ENCODE measurements at regions not wholly inside any gene's neighbourhood (a gene's known extent, or its start where the extent isn't known, plus 50 kb on each side); places are given as distances from the start of the nearest gene placed in this dataset.
"Not testable (repeated sequence)": the region's sequence is repeated elsewhere in the genome, so short reads cannot be mapped to it uniquely, and the experiment has no call there.

DNA sequence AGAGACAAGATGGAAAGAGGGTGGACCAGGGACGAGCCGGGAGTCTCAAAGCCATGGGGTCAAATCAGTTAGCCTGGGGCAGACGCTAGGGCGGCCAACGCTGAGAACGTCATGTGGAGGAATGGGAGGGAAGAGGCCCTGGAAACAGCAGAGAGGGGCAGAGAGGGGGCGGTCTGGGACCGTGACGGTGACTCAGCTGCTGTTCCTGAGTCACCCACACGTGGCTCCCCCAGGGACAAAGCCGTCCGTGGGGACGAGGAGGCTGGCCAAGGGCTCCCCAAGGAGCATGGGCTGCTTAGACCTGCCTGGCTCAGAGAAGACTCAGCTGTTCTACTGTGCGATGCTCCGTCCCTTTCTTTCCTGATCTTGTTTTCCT, 108.4 kb upstream of the LRPAP1 start:
- no peak for DNase-seq (ENCODE audit: low spot score)
- intact Hi-C loops (cut with DNase I): no loop called here

DNA sequence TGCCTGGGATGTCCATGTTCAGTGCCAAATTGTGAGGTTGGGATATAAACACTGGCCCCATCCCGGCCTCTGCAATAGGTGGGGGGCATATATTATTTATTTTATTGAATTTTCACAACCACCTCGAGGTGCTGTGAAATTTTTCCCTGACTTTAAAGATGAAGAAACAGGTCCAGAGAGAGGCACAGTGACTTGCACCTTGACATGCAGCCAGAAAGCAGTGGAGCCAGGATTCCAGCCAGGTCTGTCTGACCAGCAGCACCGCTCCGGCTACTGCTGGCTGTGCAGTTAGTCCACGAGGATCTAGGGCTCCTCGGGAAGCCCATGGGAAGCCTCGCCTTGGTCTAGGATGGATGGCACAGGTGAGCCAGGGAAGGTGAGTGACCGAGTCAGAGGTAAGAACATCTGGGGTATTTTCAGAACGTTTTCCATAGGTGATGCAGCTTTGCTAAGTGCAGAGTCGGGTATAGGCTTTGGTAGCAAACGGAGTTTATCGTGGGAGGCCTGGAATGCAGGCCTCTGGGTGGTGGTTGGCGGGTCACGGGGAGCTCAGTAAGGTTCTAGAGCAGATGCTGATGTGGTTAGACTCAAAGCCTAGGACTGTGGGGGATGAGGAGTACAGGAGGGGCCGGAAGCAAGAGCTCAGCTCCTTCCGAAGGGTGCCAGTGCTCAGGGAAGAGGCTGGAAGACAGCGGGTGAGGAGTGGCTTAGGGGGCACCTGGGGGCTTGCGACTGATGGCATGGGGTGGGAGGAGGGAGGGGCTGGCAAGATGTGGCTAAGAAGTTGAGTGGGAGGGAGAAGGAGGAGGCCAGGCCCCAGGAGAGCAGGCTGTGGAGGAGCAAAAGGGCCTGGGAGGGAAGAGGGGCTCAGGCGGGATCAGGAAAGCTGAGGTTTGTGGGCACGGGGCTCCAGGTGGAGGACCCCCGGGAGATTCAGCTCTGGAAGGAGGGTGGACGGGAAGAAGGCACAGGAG, 107.7 kb upstream of the LRPAP1 start:
- DNase-seq (ENCODE audit: low spot score): no peak

DNA sequence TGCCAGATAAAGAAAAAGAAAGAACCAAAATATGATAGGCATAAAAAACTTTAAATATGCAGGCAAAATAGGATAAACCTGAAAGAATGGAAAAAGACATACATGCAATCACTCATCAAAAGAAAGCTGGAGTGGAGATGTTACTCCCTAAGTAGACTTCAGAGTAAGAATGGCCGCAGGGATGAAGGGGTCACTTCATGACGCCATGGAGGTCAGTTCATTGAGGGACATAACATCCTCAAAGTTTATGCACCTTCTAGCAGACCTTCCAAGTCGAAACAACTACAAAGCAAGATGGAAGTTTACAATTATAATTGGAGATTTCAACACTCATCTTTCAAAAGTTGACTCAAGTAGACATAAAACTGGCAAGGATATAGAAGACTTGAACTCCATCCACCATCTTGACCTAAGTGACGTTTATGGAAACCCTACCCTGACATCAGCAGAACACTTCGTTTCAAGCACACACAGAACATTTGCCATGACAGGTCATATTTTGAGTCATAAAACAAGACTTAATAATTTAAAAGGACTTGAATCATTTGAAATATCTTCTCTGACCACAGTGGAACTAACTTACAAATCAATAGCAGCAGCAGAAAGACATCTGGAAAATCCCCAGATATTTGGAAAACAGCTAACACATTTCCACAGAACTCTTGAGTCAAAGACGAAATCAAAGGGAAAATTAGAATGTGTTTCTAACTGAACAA, 106.0 kb upstream of the LRPAP1 start:
- DNase-seq (ENCODE audit: low spot score): no peak
- intact Hi-C loops (cut with DNase I): no loop called here

More for the DNA sequence above, 107.7 kb upstream of the LRPAP1 start:
- intact Hi-C loops (cut with DNase I): no loop called here

GRCh38 chr4:3637326-3638016, 105.2 kb upstream of the LRPAP1 start:
- no peak for DNase-seq (ENCODE audit: low spot score)

DNA sequence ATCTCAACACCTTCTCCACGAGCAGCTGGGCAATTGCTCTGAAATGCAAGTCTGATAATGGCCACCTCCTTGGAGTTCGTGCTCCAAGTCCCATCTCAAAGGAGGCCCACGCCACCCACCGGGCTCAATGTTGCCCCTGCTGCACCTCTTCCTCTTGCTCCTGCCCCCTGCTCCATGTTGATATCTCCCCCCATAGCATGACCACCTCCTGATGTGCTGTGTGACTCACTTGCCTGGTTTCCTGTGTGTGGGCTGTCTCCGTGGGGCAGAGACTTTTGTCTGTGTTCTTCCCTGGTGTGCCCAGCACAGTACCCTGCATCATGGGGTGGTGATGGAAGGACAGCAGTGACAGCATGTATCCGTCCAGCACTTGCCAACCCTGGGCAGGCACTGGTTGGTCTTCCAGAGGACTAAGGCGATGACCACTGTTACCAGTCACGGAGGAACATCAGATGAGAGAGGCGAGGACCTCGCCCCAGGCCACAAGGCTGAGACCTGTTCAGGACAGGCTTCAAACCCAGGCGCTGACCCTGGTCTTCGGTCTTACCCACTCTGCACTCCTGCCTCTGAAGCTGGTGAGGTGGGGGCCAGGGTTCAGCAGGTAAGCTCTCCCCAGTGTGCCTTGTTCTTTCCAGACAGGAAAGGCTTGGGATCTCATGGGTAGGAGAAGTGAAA, 104.6 kb upstream of the LRPAP1 start:
- DNase-seq (ENCODE audit: low spot score): no peak
- intact Hi-C loops (cut with DNase I): no loop called here

More at GRCh38 chr4:3637326-3638016, 105.2 kb upstream of the LRPAP1 start:
- intact Hi-C loops (cut with DNase I): no loop called here

DNA sequence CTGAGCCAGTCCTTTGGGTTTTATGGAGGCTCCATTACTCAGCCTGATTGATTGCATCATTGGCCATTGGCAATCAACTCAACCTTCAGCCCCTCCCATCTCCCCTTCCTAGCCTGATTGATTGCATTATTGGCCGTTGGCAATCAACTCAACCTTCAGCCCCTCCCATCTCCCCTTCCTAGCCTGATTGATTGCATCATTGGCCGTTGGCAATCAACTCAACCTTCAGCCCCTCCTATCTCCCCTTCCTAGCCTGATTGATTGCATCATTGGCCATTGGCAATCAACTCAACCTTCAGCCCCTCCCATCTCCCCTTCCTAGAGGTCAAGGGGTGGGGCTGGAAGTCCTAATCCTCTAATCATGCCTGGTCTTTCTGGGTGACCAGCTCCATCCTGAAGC, 103.8 kb upstream of the LRPAP1 start:
- DNase-seq (ENCODE audit: low spot score); intact Hi-C loops (cut with DNase I): not testable (repeated sequence)

DNA sequence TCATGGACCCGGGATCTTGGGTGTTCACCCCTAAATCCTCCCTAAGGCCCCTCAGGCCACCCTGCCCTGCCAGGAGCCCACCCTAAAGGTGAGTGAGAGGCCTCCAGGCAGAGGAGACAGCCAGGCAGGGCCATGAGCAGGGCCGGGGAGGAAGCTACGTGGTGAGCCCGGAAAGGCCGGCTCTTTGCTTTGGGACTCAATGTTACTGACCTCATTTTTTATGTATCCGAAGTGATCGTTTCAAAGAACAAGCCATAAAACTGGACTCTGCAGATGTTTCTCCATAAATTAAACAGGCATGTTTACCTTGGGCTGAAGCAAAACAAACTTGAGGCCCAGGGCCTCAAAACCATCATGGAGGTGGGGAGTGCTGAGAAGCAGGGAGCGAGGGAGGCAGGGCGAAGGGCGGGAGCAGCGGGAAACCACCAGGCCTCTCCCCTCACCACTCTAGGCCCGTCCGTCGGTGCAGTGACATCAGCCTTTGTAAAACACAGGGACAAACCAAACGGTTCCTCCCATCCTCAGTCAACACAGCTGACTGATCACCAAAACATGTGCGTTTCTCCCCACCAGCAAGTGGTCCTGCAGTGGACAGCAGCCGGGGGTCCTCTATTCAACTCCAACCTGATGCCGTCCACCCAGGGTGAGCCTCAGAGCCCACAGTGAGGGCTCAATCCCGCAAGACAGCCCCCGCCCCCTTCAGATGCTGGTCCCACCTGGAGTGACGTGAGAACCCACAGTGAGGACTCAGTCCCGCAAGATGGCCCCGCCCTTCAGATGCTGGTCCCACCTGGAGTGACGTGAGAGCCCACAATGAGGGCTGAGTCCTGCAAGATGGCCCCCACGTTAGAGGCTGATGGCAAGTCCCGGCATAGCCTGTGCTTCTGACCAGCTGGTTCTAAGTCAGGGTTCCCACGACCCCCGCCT, 102.9 kb upstream of the LRPAP1 start:
- intact Hi-C loops (cut with DNase I): no loop called here
- no peak for DNase-seq (ENCODE audit: low spot score)

DNA sequence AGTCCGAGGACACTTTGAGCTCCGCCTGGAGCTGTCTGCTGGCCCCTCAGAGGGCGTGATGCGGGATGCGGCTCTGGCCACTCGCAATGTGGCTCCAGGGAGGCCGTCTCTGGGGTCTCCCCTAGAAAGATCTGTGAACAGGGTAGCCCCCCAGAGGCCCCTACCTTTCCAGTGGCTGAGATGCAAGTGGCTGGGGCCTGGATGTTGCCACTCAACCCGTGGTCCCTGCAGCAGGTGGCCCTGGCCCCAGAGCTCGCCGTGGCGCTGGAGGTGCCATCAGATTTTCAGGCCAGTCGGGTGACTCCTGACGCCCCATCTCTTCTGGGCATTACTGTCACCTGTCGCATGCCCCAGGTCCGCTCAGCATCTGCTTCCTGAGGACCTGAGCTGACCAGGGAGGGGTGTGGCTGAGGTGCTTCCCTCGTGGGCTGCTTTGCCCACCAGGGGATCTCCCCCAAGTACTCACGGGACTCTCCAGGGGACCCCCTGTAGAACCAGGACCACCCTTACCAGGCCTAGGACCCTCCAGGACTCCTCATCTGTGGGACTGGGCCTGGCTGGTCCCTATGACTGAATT, 102.1 kb upstream of the LRPAP1 start:
- DNase-seq (ENCODE audit: low spot score): no peak
- intact Hi-C loops (cut with DNase I): no loop called here

GRCh38 chr4:3633277-3633676, 101.1 kb upstream of the LRPAP1 start:
- DNase-seq (ENCODE audit: low spot score); intact Hi-C loops (cut with DNase I): not testable (repeated sequence)

DNA sequence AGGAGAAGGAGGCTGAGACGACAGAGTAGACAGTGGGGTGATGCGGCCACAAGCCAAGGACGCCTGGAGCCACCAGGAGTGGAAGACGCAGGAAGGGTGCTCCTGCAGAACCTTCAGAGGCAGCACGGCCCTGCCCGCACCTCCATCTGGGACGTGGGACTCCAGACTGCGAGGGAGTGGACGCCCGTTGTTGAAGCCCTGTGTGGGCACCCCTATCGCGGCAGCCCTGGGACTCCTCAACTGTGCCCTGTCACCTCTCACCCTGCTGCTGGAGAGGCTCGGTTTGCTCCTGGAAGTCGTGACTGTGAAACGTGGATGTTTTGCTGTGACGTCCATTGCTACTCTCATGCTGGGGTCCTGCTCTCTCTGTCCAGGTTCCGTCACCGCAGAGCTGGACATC, 100.6 kb upstream of the LRPAP1 start:
- intact Hi-C loops (cut with DNase I); DNase-seq (ENCODE audit: low spot score): not testable (repeated sequence)

- intact Hi-C loops (cut with DNase I); DNase-seq (ENCODE audit: low spot score): not testable (repeated sequence)
Measured at GRCh38 chr4:3631544-3632266, 99.5 kb upstream of the LRPAP1 start.

GRCh38 chr4:3630598-3631543, 98.6 kb upstream of the LRPAP1 start:
- no peak for DNase-seq (ENCODE audit: low spot score)
- intact Hi-C loops (cut with DNase I): no loop called here

DNA sequence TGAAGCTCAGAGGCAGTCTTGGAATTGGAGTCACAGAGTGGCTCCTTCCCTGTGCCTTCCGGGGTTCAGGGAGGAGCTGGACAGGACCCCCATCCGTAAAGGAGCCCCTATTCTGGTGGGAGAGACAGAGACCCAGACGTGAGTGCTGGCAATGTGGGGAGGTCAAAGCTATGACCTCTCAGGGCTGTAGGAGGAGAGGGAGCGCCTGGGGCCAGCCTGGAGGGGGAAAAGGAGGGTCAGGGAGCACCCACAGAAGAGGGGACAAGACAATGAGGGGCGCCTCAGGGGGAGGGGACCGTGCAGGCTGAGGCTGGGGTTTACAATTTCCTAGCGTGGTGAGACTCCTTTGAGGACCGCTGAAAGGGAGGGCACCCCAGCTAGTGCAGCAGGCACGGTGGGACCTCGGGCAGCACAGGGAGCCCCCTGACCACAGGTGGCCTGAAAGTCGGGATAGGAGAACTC, 97.9 kb upstream of the LRPAP1 start:
- no peak for DNase-seq (ENCODE audit: low spot score)
- intact Hi-C loops (cut with DNase I): no loop called here

DNA sequence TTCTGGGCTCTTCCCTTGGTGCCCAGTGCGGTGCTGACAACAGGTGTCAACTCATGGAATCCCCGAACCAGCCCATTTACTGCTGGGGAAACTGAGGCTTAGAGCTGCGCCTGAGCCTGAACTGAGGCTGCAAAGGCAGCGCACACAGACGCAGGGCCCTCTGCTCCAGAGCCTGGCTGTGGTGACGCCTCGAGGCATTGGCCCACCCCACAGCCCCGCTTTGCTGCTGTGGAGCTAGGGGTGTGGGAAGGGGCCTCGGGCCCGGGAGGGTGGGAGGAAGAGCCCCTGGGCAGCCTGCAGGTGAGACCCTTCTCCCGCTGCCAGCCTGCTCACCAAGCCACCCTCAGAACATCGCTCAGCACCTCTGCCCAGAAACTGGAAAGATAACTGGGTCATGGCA, 97.4 kb upstream of the LRPAP1 start:
- intact Hi-C loops (cut with DNase I): no loop called here
- DNase-seq (ENCODE audit: low spot score): no peak

- intact Hi-C loops (cut with DNase I): not testable (repeated sequence)
Measured at GRCh38 chr4:3629176-3629575, 97.0 kb upstream of the LRPAP1 start.

DNA sequence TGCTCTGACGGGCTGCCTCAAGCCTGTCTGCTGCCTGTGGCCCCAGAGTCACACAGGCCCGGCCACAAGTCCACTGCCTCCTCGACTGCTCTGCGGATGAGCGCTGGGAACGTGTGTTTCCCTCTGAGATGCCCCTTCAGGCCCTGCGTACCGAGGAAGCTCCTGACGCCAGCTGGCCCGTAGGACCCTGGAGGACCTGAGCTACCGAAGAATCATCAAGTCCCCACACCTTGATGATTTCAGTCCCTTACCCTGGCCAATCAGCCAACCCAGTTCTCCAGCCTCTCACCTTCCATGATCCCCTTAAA, 96.6 kb upstream of the LRPAP1 start:
- intact Hi-C loops (cut with DNase I): no loop called here
- no peak for DNase-seq (ENCODE audit: low spot score)

More at GRCh38 chr4:3629176-3629575, 97.0 kb upstream of the LRPAP1 start:
- not testable (repeated sequence) for DNase-seq (ENCODE audit: low spot score)

Data from cardiac septum (tissue), 1 donor.